H1 (cell line): ENCODE measurements at regions not wholly inside any gene's neighbourhood (a gene's known extent, or its start where the extent isn't known, plus 50 kb on each side); places are given as distances from the start of the nearest gene placed in this dataset.

Experiments
- CTCF ChIA-PET: fragments of 300-600 bp; sonication (Branson Sonifier 250); formaldehyde crosslinking; loops from one replicate; lab custom pipeline; 2021; ENCODE audit not compliant: partially characterized antibody; lab: Charles Lee
- POLR2A ChIA-PET: fragments of 300-600 bp; sonication (Branson Sonifier 250); formaldehyde crosslinking; loops from one replicate; lab custom pipeline; 2021; ENCODE audit warnings: inconsistent platforms; ENCODE audit not compliant: partially characterized antibody; lab: Charles Lee
- DNase-seq, 2 experiments: peaks; one replicate each; pipeline versions ENCODE4 v3.0.0 to v3.0.0-alpha.2; 2010 to 2022; ENCODE audit warnings: low spot score in 2 of 2, low read depth in 1 of 2, mixed read lengths in 1 of 2
- FAIRE-seq: peaks from 2 replicates; lab custom pipeline; 2011; peaks lifted over from hg19 to GRCh38; lab: Jason Lieb, UNC
- H2AFZ ChIP-seq: 2 replicates; pipeline ENCODE4 v1.8.1; 2012; ENCODE audit warnings: low read length, inconsistent platforms
- H2AK5ac ChIP-seq: 2 replicates; pipeline ENCODE4 v1.6.1; 2013; ENCODE audit warnings: low read depth, low read length
- H2BK120ac ChIP-seq: replicated peaks from 2 replicates; pipeline ENCODE3; 2013; ENCODE audit warnings: low read depth, low read length, inconsistent platforms
- H2BK12ac ChIP-seq: 2 replicates; pipeline ENCODE4 v1.6.1; 2013; ENCODE audit warnings: low read depth, low read length
- H2BK15ac ChIP-seq: 2 replicates; pipeline ENCODE4 v1.6.1; 2013; ENCODE audit warnings: low read length
- H2BK20ac ChIP-seq: 2 replicates; pipeline ENCODE4 v1.6.1; 2013; ENCODE audit warnings: low read length
- H2BK5ac ChIP-seq: 2 replicates; pipeline ENCODE4 v1.6.1; 2013; ENCODE audit warnings: low read depth, low read length
- H3K14ac ChIP-seq: 2 replicates; pipeline ENCODE4 v1.6.1; 2013; ENCODE audit warnings: inconsistent platforms; ENCODE audit not compliant: insufficient read length
- H3K18ac ChIP-seq: 2 replicates; pipeline ENCODE4 v1.6.1; 2013; ENCODE audit warnings: low read length; ENCODE audit errors: extremely low read depth
- H3K23ac ChIP-seq: 2 replicates; pipeline ENCODE4 v1.6.1; 2013; ENCODE audit warnings: inconsistent platforms; ENCODE audit not compliant: insufficient read length
- H3K23me2 ChIP-seq: 2 replicates; pipeline ENCODE4 v1.6.1; 2013; ENCODE audit warnings: low read depth, low read length
- H3K27ac ChIP-seq: 2 replicates; pipeline ENCODE4 v1.6.1; 2011; ENCODE audit warnings: low read depth, low read length, inconsistent platforms
- H3K27me3 ChIP-seq, 4 experiments: replicated peaks in 1 of 4; 1 replicate in 1 of 4; 2 replicates in 3 of 4; pipeline versions ENCODE4 v1.6.1 to v1.8.1; 2011 to 2013; ENCODE audit warnings: low read length in 3 of 4, mild to moderate bottlenecking in 3 of 4, inconsistent platforms in 2 of 4, mixed read lengths in 2 of 4, moderate library complexity in 1 of 4; ENCODE audit not compliant: control insufficient read depth in 3 of 4, insufficient read depth in 3 of 4; ENCODE audit errors: extremely low read depth in 1 of 4
- H3K36me3 ChIP-seq, 4 experiments: 2 replicates each; pipeline versions ENCODE4 v1.6.1 to v1.8.1; 2011 to 2013; ENCODE audit warnings: mild to moderate bottlenecking in 4 of 4, low read length in 3 of 4, moderate library complexity in 2 of 4, control low read depth in 1 of 4, inconsistent platforms in 1 of 4; ENCODE audit not compliant: insufficient read depth in 4 of 4, control insufficient read depth in 2 of 4
- H3K4ac ChIP-seq: replicated peaks from 2 replicates; pipeline ENCODE3; 2013; ENCODE audit warnings: low read length, low read depth, mixed read lengths, inconsistent platforms; ENCODE audit not compliant: insufficient read length
- H3K4me1 ChIP-seq, 4 experiments: replicated peaks in 1 of 4; 1 replicate in 1 of 4; 2 replicates in 3 of 4; pipeline versions ENCODE4 v1.6.1 to v1.8.1; 2011 to 2013; ENCODE audit warnings: low read length in 3 of 4, inconsistent platforms in 2 of 4, mixed read lengths in 1 of 4; ENCODE audit not compliant: insufficient read depth in 4 of 4, control insufficient read depth in 3 of 4
- H3K4me2 ChIP-seq, 2 experiments: 2 replicates each; pipeline versions ENCODE4 v1.6.1 to v1.8.1; 2011 to 2013; ENCODE audit warnings: low read depth in 2 of 2, low read length in 2 of 2, control low read depth in 1 of 2, inconsistent platforms in 1 of 2, mild to moderate bottlenecking in 1 of 2; ENCODE audit not compliant: insufficient read depth in 1 of 2
- H3K4me3 ChIP-seq, 4 experiments: fragments of 200-600, 300-600 bp in 1 of 4; sonication (generic), shearing (Covaris generic), sonication (Bioruptor Twin) in 1 of 4; 2 replicates each; pipeline versions ENCODE4 v1.5.1 to v1.8.1; 2011 to 2016; ENCODE audit warnings: low read length in 4 of 4, low read depth in 3 of 4, control low read depth in 2 of 4, inconsistent platforms in 2 of 4, mild to moderate bottlenecking in 2 of 4, mixed read lengths in 1 of 4, moderate library complexity in 1 of 4; ENCODE audit not compliant: insufficient read depth in 2 of 4; ENCODE audit errors: extremely low read depth in 1 of 4
- H3K56ac ChIP-seq: replicated peaks from 2 replicates; pipeline ENCODE3; 2013; ENCODE audit warnings: low read depth, mild to moderate bottlenecking, mixed read lengths, low read length, inconsistent platforms; ENCODE audit not compliant: insufficient read length
- H3K79me1 ChIP-seq: 2 replicates; pipeline ENCODE4 v1.6.1; 2013; ENCODE audit warnings: low read depth, low read length, control low read depth
- H3K79me2 ChIP-seq, 2 experiments: 2 replicates each; pipeline versions ENCODE4 v1.6.1 to v1.8.1; 2012 to 2013; ENCODE audit warnings: low read length in 2 of 2, mild to moderate bottlenecking in 2 of 2, inconsistent platforms in 1 of 2; ENCODE audit not compliant: insufficient read depth in 2 of 2, control insufficient read depth in 1 of 2
- H3K9ac ChIP-seq, 4 experiments: replicated peaks in 1 of 4; 1 replicate in 1 of 4; 2 replicates in 3 of 4; pipeline versions ENCODE4 v1.6.1 to v1.8.1; 2011 to 2013; ENCODE audit warnings: low read depth in 3 of 4, low read length in 3 of 4, control low read depth in 2 of 4, mild to moderate bottlenecking in 2 of 4, moderate library complexity in 2 of 4, inconsistent platforms in 1 of 4; ENCODE audit errors: extremely low read depth in 1 of 4
- H3K9me3 ChIP-seq, 2 experiments: 2 replicates each; pipeline versions ENCODE4 v1.6.1 to v1.8.1; 2012 to 2013; ENCODE audit warnings: mild to moderate bottlenecking in 2 of 2, moderate library complexity in 2 of 2, control low read depth in 1 of 2, inconsistent platforms in 1 of 2, low read depth in 1 of 2, low read length in 1 of 2, mixed read lengths in 1 of 2; ENCODE audit not compliant: insufficient read depth in 2 of 2
- H4K20me1 ChIP-seq, 2 experiments: replicated peaks in 1 of 2; 2 replicates each; pipeline versions ENCODE3 to v1.8.1; 2011 to 2013; ENCODE audit warnings: inconsistent platforms in 2 of 2, low read length in 2 of 2, mild to moderate bottlenecking in 1 of 2; ENCODE audit not compliant: insufficient read depth in 2 of 2, control insufficient read depth in 1 of 2
- H4K5ac ChIP-seq: 2 replicates; pipeline ENCODE4 v1.6.1; 2013; ENCODE audit warnings: low read length, low read depth, mixed read lengths, inconsistent platforms; ENCODE audit not compliant: insufficient read length
- H4K8ac ChIP-seq: 2 replicates; pipeline ENCODE4 v1.8.0; 2013; ENCODE audit warnings: mild to moderate bottlenecking, moderate library complexity, low read length, inconsistent platforms; ENCODE audit not compliant: insufficient read depth; ENCODE audit errors: extremely low read depth
- H4K91ac ChIP-seq: replicated peaks from 2 replicates; pipeline ENCODE3; 2013; ENCODE audit warnings: low read length, mixed read lengths, inconsistent platforms; ENCODE audit not compliant: insufficient read length
- BRCA1 ChIP-seq: IDR thresholded peaks from 2 replicates; pipeline ENCODE4 v1.6.1; 2012; ENCODE audit warnings: low read depth, low read length, improper control_type of control experiment
- CTBP2 ChIP-seq: IDR thresholded peaks from 2 replicates; pipeline ENCODE4 v1.7.0; 2011; ENCODE audit warnings: borderline replicate concordance, mild to moderate bottlenecking, moderate library complexity, mixed read lengths, low read length; ENCODE audit not compliant: insufficient read depth, insufficient read length
- EP300 ChIP-seq, 2 experiments: IDR thresholded peaks; 1 replicate in 1 of 2; 2 replicates in 1 of 2; pipeline ENCODE4 v1.6.1; 2011 to 2012; ENCODE audit warnings: low read depth in 2 of 2, low read length in 2 of 2, mild to moderate bottlenecking in 2 of 2, borderline replicate concordance in 1 of 2, inconsistent platforms in 1 of 2, moderate library complexity in 1 of 2
- KDM4A ChIP-seq: IDR thresholded peaks from one replicate; pipeline ENCODE4 v1.7.1; 2012; ENCODE audit warnings: low read depth, mild to moderate bottlenecking, moderate library complexity, low read length, inconsistent platforms; ENCODE audit not compliant: severe bottlenecking
- MAFK ChIP-seq: IDR thresholded peaks from 2 replicates; pipeline ENCODE4 v1.6.1; 2012; ENCODE audit warnings: low read depth, mild to moderate bottlenecking, improper control_type of control experiment, low read length
- PHF8 ChIP-seq: fragments of 200-600 bp; sonication (generic); conservative IDR thresholded peaks from 2 replicates; pipeline ENCODE4 v1.7.1; 2012; ENCODE audit warnings: low read depth, mild to moderate bottlenecking, inconsistent platforms, low read length, moderate library complexity
- POLR2A ChIP-seq, 2 experiments: IDR thresholded peaks; 1 replicate in 1 of 2; 2 replicates in 1 of 2; pipeline ENCODE4 v1.6.1; 2011; ENCODE audit warnings: low read depth in 2 of 2, low read length in 2 of 2, mild to moderate bottlenecking in 2 of 2; ENCODE audit errors: control extremely low read depth in 1 of 2
- RBBP5 ChIP-seq: IDR thresholded peaks from 2 replicates; pipeline ENCODE4 v1.7.1; 2012; ENCODE audit warnings: low read depth, mild to moderate bottlenecking, inconsistent platforms, low read length, moderate library complexity, borderline replicate concordance
- RNF2 ChIP-seq: fragments of 200-900, 300-1000 bp; sonication (generic); IDR thresholded peaks from 2 replicates; pipeline ENCODE4 v1.7.1; 2016; ENCODE audit warnings: borderline replicate concordance, low read depth, mild to moderate bottlenecking, antibody characterized with exemption, low read length; ENCODE audit not compliant: poor library complexity, severe bottlenecking; ENCODE audit errors: missing control alignments
- SRF ChIP-seq: IDR thresholded peaks from 2 replicates; pipeline ENCODE4 v1.6.1; 2011; ENCODE audit warnings: mild to moderate bottlenecking, low read depth, low read length, moderate library complexity
- TAF1 ChIP-seq: IDR thresholded peaks from 2 replicates; pipeline ENCODE4 v1.6.1; 2011; ENCODE audit warnings: mild to moderate bottlenecking, low read depth, low read length
- TEAD4 ChIP-seq: IDR thresholded peaks from 2 replicates; pipeline ENCODE4 v1.6.1; 2012; ENCODE audit warnings: low read depth, low read length, inconsistent platforms, mixed read lengths
- YY1 ChIP-seq: IDR thresholded peaks from 2 replicates; pipeline ENCODE4 v1.6.1; 2011; ENCODE audit warnings: low read depth, mild to moderate bottlenecking, low read length
- WGBS, 2 experiments: shearing (Covaris generic) in 1 of 2; methylation state at CpG; one replicate each; pipeline versions ENCODE4 v1.1.6 to v1.1.7; 2013 to 2015; ENCODE audit warnings: low lambda C conversion rate in 2 of 2, mixed read lengths in 2 of 2, inconsistent platforms in 1 of 2, low coverage in 1 of 2, missing lambda C conversion rate in 1 of 2; ENCODE audit not compliant: insufficient replicate concordance in 2 of 2, insufficient coverage in 1 of 2, insufficient read length in 1 of 2; ENCODE audit errors: extremely low coverage in 1 of 2, missing lambda C conversion rate in 1 of 2; 5-methylcytosine and 5-hydroxymethylcytosine counted together

DNA sequence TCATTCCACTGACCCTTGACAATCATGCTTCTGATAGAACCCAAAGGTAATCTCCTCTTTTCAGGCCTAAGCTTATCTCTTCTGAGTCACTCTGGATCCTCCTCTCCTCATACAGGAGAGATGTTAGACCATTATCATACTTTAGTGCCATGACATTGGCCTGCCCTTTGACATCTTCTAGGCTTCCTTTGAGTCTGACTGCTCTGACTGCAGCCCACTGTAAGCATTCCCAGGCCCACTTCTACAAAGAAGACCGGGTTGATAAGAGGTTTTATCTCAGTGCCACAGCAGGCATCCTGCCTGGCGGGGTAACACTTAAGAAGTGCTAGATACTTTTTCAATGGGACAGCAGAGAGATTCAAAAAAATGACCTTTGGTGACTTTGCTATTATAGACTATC is 438.0 kb downstream of the KCNA4 start:
- DNase-seq (no peak), FAIRE-seq (no peak)
- Histone ChIP-seq H2AK5ac (no peak overlapping the region), H2BK12ac (no peak overlapping the region), H2BK15ac (no peak overlapping the region), H2BK120ac (no peak overlapping the region), H4K8ac (no peak overlapping the region), H3K4me3 (no peak overlapping the region), H3K4me1 (peaks cover 0 to 3% (median 0%) of the 10 kb centered on the region in 4 experiments; a peak in 1 of 7 replicates), H3K9ac (no peak overlapping the region), H3K23ac (no peak overlapping the region), H3K36me3 (no peaks in the 10 kb centered on the region), H3K14ac (no peak overlapping the region), H3K56ac (no peak overlapping the region), H3K9me3 (0 out of 4 replicates have a peak, but pooled peaks cover 0 to 3% of the 10 kb centered on the region in 2 experiments), H2BK20ac (no peak overlapping the region), H4K5ac (no peak overlapping the region), H3K4ac (no peak overlapping the region), H4K91ac (no peak overlapping the region), H3K27ac (no peak overlapping the region), H3K79me1 (no peaks in the 10 kb centered on the region), H3K27me3 (no peaks in the 10 kb centered on the region), H3K23me2 (no peaks in the 10 kb centered on the region), H3K79me2 (no peaks in the 10 kb centered on the region), H4K20me1 (no peaks in the 10 kb centered on the region), H2BK5ac (no peak overlapping the region), H3K4me2 (no peak overlapping the region), H3K18ac (no peak overlapping the region), H2AFZ (no peak overlapping the region)
- TF ChIP-seq BRCA1 (no peak), RBBP5 (no peak), POLR2A (IDR thresholded peaks at IDR 0.05; ENCODE audit: control extremely low read depth in 1 of 2, low read depth in 2 of 2, low read length in 2 of 2) (no peak), PHF8 (no peak), RNF2 (no peak), KDM4A (no peak), EP300 (IDR thresholded peaks at IDR 0.05; ENCODE audit: borderline replicate concordance in 1 of 2, low read depth in 2 of 2, low read length in 2 of 2) (no peak), SRF (no peak), YY1 (no peak), CTBP2 (no peak), MAFK (no peak), TEAD4 (no peak), TAF1 (no peak)
- 97% methylated on average over 2 of the region's 2 CpGs; no CpG with 5 or more reads in 1 of the 2 experiments for WGBS, 2 experiments
- CTCF ChIA-PET: interaction anchor here (1.2 kb wide), 1 partner anchor 130 kb away, joined by 3 read pairs; no protein-coding TSS in a partner anchor
- POLR2A ChIA-PET: no interaction called here
